Ovary (tissue), 7 donors: ENCODE measurements at regions not wholly inside any gene's neighbourhood (a gene's known extent, or its start where the extent isn't known, plus 50 kb on each side); places are given as distances from the start of the nearest gene placed in this dataset.

Experiments used
- DNase-seq, 5 donors: peaks; one replicate each; pipeline ENCODE4 v3.0.0-alpha.2; 2019 to 2020
- H3K27ac ChIP-seq, 2 donors: fragments of 200-600 bp; one replicate each; pipeline versions ENCODE4 v1.5.1 to v1.8.0; 2019 to 2022
- H3K27me3 ChIP-seq: fragments of 200-600 bp; one replicate; pipeline ENCODE4 v1.8.0; 2022
- H3K36me3 ChIP-seq: fragments of 200-600 bp; sonication (generic); one replicate; pipeline ENCODE4 v1.5.1; 2019
- H3K4me1 ChIP-seq: one replicate; pipeline ENCODE4 v1.8.1; 2013; ENCODE audit warnings: mild to moderate bottlenecking, moderate library complexity; ENCODE audit not compliant: insufficient read depth
- H3K4me3 ChIP-seq: fragments of 200-600 bp; sonication (generic); one replicate; pipeline ENCODE4 v1.5.1; 2017
- H3K9me3 ChIP-seq, 2 donors: fragments of 200-600 bp in 1 of 2; sonication (generic) in 1 of 2; one replicate each; pipeline versions ENCODE4 v1.5.1 to v1.8.1; 2013 to 2019; ENCODE audit warnings: mild to moderate bottlenecking in 1 of 2, moderate library complexity in 1 of 2
- EP300 ChIP-seq: sonication (generic); formaldehyde crosslinking; IDR thresholded peaks from one replicate; pipeline ENCODE4 v1.6.1; 2017; ENCODE audit warnings: antibody characterized with exemption
- POLR2A ChIP-seq: fragments of 450-650 bp; IDR thresholded peaks from one replicate; pipeline ENCODE4 v1.6.1; 2017; ENCODE audit warnings: antibody characterized with exemption, mild to moderate bottlenecking, moderate library complexity
- WGBS, 3 donors: extraction: QIAGEN DNeasy Blood & Tissue Kit in 1 of 3; methylation state at CpG; one replicate each; pipeline versions ENCODE4 v1.1.5 to v1.1.7; 2013 to 2017; 5-methylcytosine and 5-hydroxymethylcytosine counted together
- intact Hi-C, 4 donors: fragments of 100-400 bp; cut with DNase I; formaldehyde crosslinking; loops; one replicate each; pipeline versions ENCODE4 v1.11.0 to v1.15.1; 2022 to 2023
- TF ChIP-seq, protein P1 (sequence below), 3 donors: fragments of 450-650 bp in 2 of 3; fragments of 200-600 bp in 1 of 3; IDR thresholded peaks; one replicate each; pipeline versions ENCODE4 v1.5.1 to v1.8.0; 2016 to 2022; ENCODE audit warnings: antibody characterized with exemption in 3 of 3, mild to moderate bottlenecking in 1 of 3
- donor health status: DM: no; HTN: no; CAD: no; lungs with moderate emphysema.
- donor health status: DM: no; HTN: no; CAD: no.
- donor health status: Bipolar disorder and iron deficiency.
- donor health status: DM: no; HTN: no; CAD: no.
- donor health status: DM: yes; HTN: yes; CAD: no.

- no peak for TF ChIP-seq EP300
- TF ChIP-seq, protein P1, sequence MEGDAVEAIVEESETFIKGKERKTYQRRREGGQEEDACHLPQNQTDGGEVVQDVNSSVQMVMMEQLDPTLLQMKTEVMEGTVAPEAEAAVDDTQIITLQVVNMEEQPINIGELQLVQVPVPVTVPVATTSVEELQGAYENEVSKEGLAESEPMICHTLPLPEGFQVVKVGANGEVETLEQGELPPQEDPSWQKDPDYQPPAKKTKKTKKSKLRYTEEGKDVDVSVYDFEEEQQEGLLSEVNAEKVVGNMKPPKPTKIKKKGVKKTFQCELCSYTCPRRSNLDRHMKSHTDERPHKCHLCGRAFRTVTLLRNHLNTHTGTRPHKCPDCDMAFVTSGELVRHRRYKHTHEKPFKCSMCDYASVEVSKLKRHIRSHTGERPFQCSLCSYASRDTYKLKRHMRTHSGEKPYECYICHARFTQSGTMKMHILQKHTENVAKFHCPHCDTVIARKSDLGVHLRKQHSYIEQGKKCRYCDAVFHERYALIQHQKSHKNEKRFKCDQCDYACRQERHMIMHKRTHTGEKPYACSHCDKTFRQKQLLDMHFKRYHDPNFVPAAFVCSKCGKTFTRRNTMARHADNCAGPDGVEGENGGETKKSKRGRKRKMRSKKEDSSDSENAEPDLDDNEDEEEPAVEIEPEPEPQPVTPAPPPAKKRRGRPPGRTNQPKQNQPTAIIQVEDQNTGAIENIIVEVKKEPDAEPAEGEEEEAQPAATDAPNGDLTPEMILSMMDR (IDR thresholded peaks at IDR 0.05): no peak
- DNase-seq: no peak
- no peaks in the 10 kb centered on the region for H3K36me3 ChIP-seq
- intact Hi-C loops: no loop called here
- no peaks in the 10 kb centered on the region for H3K9me3 ChIP-seq
- H3K4me3 ChIP-seq: no peak overlapping the region
- no peak overlapping the region for H3K27ac ChIP-seq
- H3K27me3 ChIP-seq: no peaks in the 10 kb centered on the region
- WGBS, 3 donors: 90 to 92% (median 91%) methylated on average over 21 of the region's 21 CpGs
- H3K4me1 ChIP-seq: no peaks in the 10 kb centered on the region
Measured at GRCh38 chr2:239677453-239678185, 276.8 kb upstream of the HDAC4 start.

GRCh38 chr2:239676716-239677452, 276.1 kb upstream of the HDAC4 start:
- Histone ChIP-seq H3K27me3 (no peaks in the 10 kb centered on the region), H3K27ac (no peak overlapping the region), H3K4me3 (no peak overlapping the region), H3K4me1 (no peaks in the 10 kb centered on the region), H3K36me3 (no peaks in the 10 kb centered on the region), H3K9me3 (no peaks in the 10 kb centered on the region)
- intact Hi-C loops: no loop called here
- TF ChIP-seq EP300 (no peak), POLR2A (no peak)
- TF ChIP-seq, protein P1 (IDR thresholded peaks at IDR 0.05): no peak
- WGBS, 3 donors: 65 to 75% (median 70%) methylated on average over 19 of the region's 19 CpGs
- no peak for DNase-seq

- TF ChIP-seq EP300 (no peak), POLR2A (no peak)
- TF ChIP-seq, protein P1 (IDR thresholded peaks at IDR 0.05): no peak
- DNase-seq: peak in 1 of 5 donors; percentile 2
- no peaks in the 10 kb centered on the region for H3K9me3 ChIP-seq
- no peaks in the 10 kb centered on the region for H3K27me3 ChIP-seq
- H3K36me3 ChIP-seq: no peaks in the 10 kb centered on the region
- no peaks in the 10 kb centered on the region for H3K4me1 ChIP-seq
- intact Hi-C loops: no loop called here
- 66 to 79% (median 71%) methylated on average over 21 to 22 of the region's 22 CpGs for WGBS, 3 donors
- H3K27ac ChIP-seq: no peak overlapping the region
- H3K4me3 ChIP-seq: no peak overlapping the region
Measured at GRCh38 chr2:239675826-239676715, 275.3 kb upstream of the HDAC4 start.

DNA sequence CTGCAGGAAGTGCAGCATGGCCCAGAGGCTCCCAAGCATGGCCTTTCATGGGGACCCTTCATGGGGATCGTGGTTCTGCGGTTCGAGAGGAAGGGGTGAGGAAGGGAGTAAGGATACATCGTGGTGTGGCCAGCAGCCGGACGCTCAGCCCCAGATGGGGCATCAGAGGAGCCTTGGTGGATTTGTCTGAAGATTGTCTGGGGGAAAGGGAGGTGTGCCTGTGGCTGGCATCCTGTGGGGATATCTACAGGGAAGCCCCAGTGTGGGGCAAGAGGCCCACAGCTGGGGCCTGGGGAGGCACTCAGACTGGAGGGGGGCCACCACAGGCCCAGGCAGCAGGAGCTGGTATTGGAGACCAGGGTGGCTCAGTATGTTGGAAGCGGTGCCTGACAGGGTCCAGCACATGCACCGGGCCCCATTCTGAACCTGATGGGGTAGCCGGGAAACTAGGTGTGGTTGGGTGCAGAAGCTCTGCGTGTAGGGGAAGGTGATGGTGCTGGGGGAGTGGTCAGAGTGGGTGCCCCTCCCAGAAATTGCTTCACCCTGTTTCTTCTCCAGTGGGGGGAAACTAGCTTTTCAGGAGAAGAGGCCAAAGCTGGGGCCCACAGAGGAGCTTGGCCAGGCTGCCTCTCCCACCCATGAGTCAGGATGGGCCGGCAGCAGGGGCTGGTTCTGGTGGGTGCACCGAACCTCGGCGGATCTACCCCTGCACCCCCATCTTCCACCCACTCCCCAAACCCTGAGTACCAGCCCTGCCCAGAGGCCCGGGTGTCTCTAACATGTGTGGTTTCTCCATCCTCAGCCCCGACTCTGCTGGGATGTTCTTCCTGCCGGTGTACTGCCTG, 274.4 kb upstream of the HDAC4 start:
- H3K4me1 ChIP-seq: no peaks in the 10 kb centered on the region
- no peak overlapping the region for H3K4me3 ChIP-seq
- WGBS, 3 donors: 86 to 91% (median 86%) methylated on average over 17 of the region's 17 CpGs
- no peaks in the 10 kb centered on the region for H3K27me3 ChIP-seq
- no peak overlapping the region for H3K27ac ChIP-seq
- TF ChIP-seq, protein P1 (IDR thresholded peaks at IDR 0.05): no peak
- TF ChIP-seq EP300 (no peak), POLR2A (no peak)
- no peaks in the 10 kb centered on the region for H3K9me3 ChIP-seq
- DNase-seq: peak in 1 of 5 donors; percentile 5
- intact Hi-C loops: no loop called here
- H3K36me3 ChIP-seq: no peaks in the 10 kb centered on the region
